K562 (cell line): ENCODE measurements at regions not wholly inside any gene's neighbourhood (a gene's known extent, or its start where the extent isn't known, plus 50 kb on each side); places are given as distances from the start of the nearest gene placed in this dataset.

Source experiments
- ATAC-seq: fragments of 200-7000 bp; cut with Tn5 transposase; 3 replicates; pipeline ENCODE4 v1.9.1; 2020; ENCODE audit warnings: moderate library complexity
- BruUV-seq: library from RNA; stranded (reverse); fragments of 400-500 nt; replicated peaks from 2 replicates; lab custom pipeline; 2021; lab: Mats Ljungman, UMichigan
- CTCF ChIA-PET: fragments of 300-600 bp; formaldehyde crosslinking; extraction: SDS; loops from one replicate; lab custom pipeline; 2021; ENCODE audit warnings: low intra/inter-chr PET ratio; lab: Yijun Ruan, JAX
- POLR2A ChIA-PET: fragments of 300-600, 350-650 bp; sonication (Branson Sonifier 250); formaldehyde crosslinking; extraction: SDS; loops from one replicate; lab custom pipeline; 2021; ENCODE audit warnings: antibody characterized with exemption, inconsistent platforms; lab: Yijun Ruan, JAX
- DNase-seq, 4 experiments: peaks; one replicate each; pipeline versions ENCODE4 v3.0.0 to v3.0.0-alpha.2; 2011 to 2018; ENCODE audit warnings: low spot score in 3 of 4, mixed read lengths in 3 of 4; ENCODE audit errors: extremely low read depth in 1 of 4
- FAIRE-seq: peaks from 2 replicates; lab custom pipeline; 2011; peaks lifted over from hg19 to GRCh38; lab: Jason Lieb, UNC
- H2AFZ ChIP-seq: 2 replicates; pipeline ENCODE4 v1.6.0; 2011; ENCODE audit warnings: low read depth, low read length, control low read depth, inconsistent platforms
- H3K27ac ChIP-seq: fragments of 200-600 bp; 3 replicates; pipeline ENCODE4 v1.8.0; 2011; ENCODE audit warnings: low read depth, mild to moderate bottlenecking, control low read depth, inconsistent platforms, low read length, moderate library complexity, mixed read lengths; ENCODE audit errors: extremely low read depth
- H3K27me3 ChIP-seq, 2 experiments: fragments of 300-600 bp in 1 of 2; 2 replicates in 1 of 2; 3 replicates in 1 of 2; pipeline versions ENCODE4 v1.6.0 to v1.8.0; 2011; ENCODE audit warnings: inconsistent platforms in 2 of 2, low read length in 2 of 2, mild to moderate bottlenecking in 1 of 2, mixed read lengths in 1 of 2, moderate library complexity in 1 of 2; ENCODE audit not compliant: control insufficient read depth in 2 of 2, insufficient read depth in 2 of 2
- H3K36me3 ChIP-seq: fragments of 300-600 bp; 3 replicates; pipeline ENCODE4 v1.8.0; 2011; ENCODE audit warnings: mild to moderate bottlenecking, low read length, inconsistent platforms; ENCODE audit not compliant: control insufficient read depth, insufficient read depth
- H3K4me1 ChIP-seq, 2 experiments: fragments of 200-600 bp in 1 of 2; replicated peaks in 1 of 2; 2 replicates in 1 of 2; 3 replicates in 1 of 2; pipeline versions ENCODE4 v1.5.1 to v1.8.0; 2011; ENCODE audit warnings: inconsistent platforms in 2 of 2, low read length in 2 of 2, mild to moderate bottlenecking in 1 of 2, mixed read lengths in 1 of 2, moderate library complexity in 1 of 2; ENCODE audit not compliant: control insufficient read depth in 2 of 2, insufficient read depth in 2 of 2
- H3K4me2 ChIP-seq: 2 replicates; pipeline ENCODE4 v1.6.1; 2011; ENCODE audit warnings: low read length, control low read depth, inconsistent platforms, mixed read lengths; ENCODE audit not compliant: insufficient read depth
- H3K4me3 ChIP-seq: fragments of 200-600 bp; sonication (generic), shearing (Covaris generic); 2 replicates; pipeline ENCODE4 v1.5.1; 2016; ENCODE audit warnings: control low read depth, inconsistent platforms
- H3K79me2 ChIP-seq: fragments of 200-600 bp; 3 replicates; pipeline ENCODE4 v1.8.0; 2011; ENCODE audit warnings: low read length, inconsistent platforms; ENCODE audit not compliant: control insufficient read depth, insufficient read depth
- H3K9ac ChIP-seq, 2 experiments: 2 replicates each; pipeline versions ENCODE4 v1.6.0 to v1.6.1; 2011; ENCODE audit warnings: low read depth in 2 of 2, low read length in 2 of 2, control low read depth in 1 of 2, inconsistent platforms in 1 of 2, mild to moderate bottlenecking in 1 of 2, mixed read lengths in 1 of 2; ENCODE audit not compliant: insufficient read depth in 1 of 2
- H3K9me1 ChIP-seq: one replicate; pipeline ENCODE4 v1.6.0; 2011; ENCODE audit warnings: inconsistent platforms, mild to moderate bottlenecking, low read length, moderate library complexity; ENCODE audit not compliant: control insufficient read depth, insufficient read depth
- H3K9me3 ChIP-seq: replicated peaks from 2 replicates; pipeline ENCODE4 v1.5.1; 2011; ENCODE audit warnings: low read depth, low read length, inconsistent platforms; ENCODE audit not compliant: control insufficient read depth, insufficient read depth
- H4K20me1 ChIP-seq: replicated peaks from 2 replicates; pipeline ENCODE4 v1.6.1; 2011; ENCODE audit warnings: low read length, inconsistent platforms, mixed read lengths; ENCODE audit not compliant: control insufficient read depth, insufficient read depth
- AFF4 ChIP-seq: sonication (generic); formaldehyde crosslinking; IDR thresholded peaks from 2 replicates; pipeline ENCODE4 v1.8.0; 2023; ENCODE audit warnings: mild to moderate bottlenecking, missing genetic modification reagents
- ARID2 ChIP-seq: fragments of 450-650 bp; IDR thresholded peaks from 2 replicates; pipeline ENCODE4 v1.6.1; 2017; ENCODE audit warnings: antibody characterized with exemption, mild to moderate bottlenecking
- BRD9 ChIP-seq: fragments of 450-650 bp; IDR thresholded peaks from 2 replicates; pipeline ENCODE4 v1.6.1; 2018; ENCODE audit warnings: low read depth; ENCODE audit not compliant: partially characterized antibody
- CBX8 ChIP-seq: fragments of 200-600 bp; sonication (generic); IDR thresholded peaks from 2 replicates; pipeline ENCODE4 v1.6.1; 2012; ENCODE audit warnings: borderline replicate concordance, mixed run types, low read depth, mild to moderate bottlenecking, moderate library complexity, mixed read lengths, low read length, control low read depth, inconsistent platforms; ENCODE audit not compliant: poor library complexity, severe bottlenecking; ENCODE audit errors: extremely low read depth
- CHCHD3 ChIP-seq: fragments of 250-450 bp; sonication (Bioruptor Pico); IDR thresholded peaks from 2 replicates; pipeline ENCODE4 v2.1.2; 2022; ENCODE audit warnings: mild to moderate bottlenecking
- CHD2 ChIP-seq: IDR thresholded peaks from 2 replicates; pipeline ENCODE4 v1.6.1; 2011; ENCODE audit warnings: low read depth, low read length
- CREBBP ChIP-seq: IDR thresholded peaks from one replicate; pipeline ENCODE4 v1.6.1; 2012; ENCODE audit warnings: low read depth, mild to moderate bottlenecking, control low read depth, inconsistent platforms, low read length
- DEAF1 ChIP-seq: fragments of 450-650 bp; formaldehyde crosslinking; IDR thresholded peaks from 2 replicates; pipeline ENCODE4 v1.4.0; 2020; ENCODE audit warnings: mild to moderate bottlenecking, moderate library complexity
- HMGN3 ChIP-seq: IDR thresholded peaks from 2 replicates; pipeline ENCODE4 v1.6.1; 2011; ENCODE audit warnings: borderline replicate concordance, low read depth, mild to moderate bottlenecking, mixed read lengths, low read length; ENCODE audit not compliant: insufficient read length; ENCODE audit errors: extremely low read depth
- KLF13 ChIP-seq: fragments of 450-650 bp; IDR thresholded peaks from 2 replicates; pipeline ENCODE4 v1.6.1; 2016; ENCODE audit warnings: missing genetic modification characterization, low read depth, mild to moderate bottlenecking, missing compliant biosample characterization, moderate library complexity, borderline replicate concordance
- KLF16 ChIP-seq: IDR thresholded peaks from 2 replicates; pipeline ENCODE4 v1.6.1; 2016; ENCODE audit warnings: antibody characterized with exemption
- MAFK ChIP-seq: IDR thresholded peaks from 2 replicates; pipeline ENCODE4 v1.6.1; 2011; ENCODE audit warnings: low read length, improper control_type of control experiment
- NONO ChIP-seq, 2 experiments: fragments of 200-400 bp in 1 of 2; fragments of 450-650 bp in 1 of 2; formaldehyde crosslinking in 1 of 2; IDR thresholded peaks; 2 replicates each; pipeline ENCODE4 v1.6.1; 2017; ENCODE audit warnings: low read depth in 2 of 2, mild to moderate bottlenecking in 2 of 2, moderate library complexity in 2 of 2, low read length in 1 of 2
- OTX1 ChIP-seq: fragments of 450-650 bp; formaldehyde crosslinking; IDR thresholded peaks from 2 replicates; pipeline ENCODE4 v1.4.0; 2022; ENCODE audit warnings: mild to moderate bottlenecking
- PTRF ChIP-seq: fragments of 450-650 bp; IDR thresholded peaks from 2 replicates; pipeline ENCODE4 v1.6.1; 2016; ENCODE audit warnings: mild to moderate bottlenecking, missing genetic modification characterization, missing compliant biosample characterization
- RBM34 ChIP-seq: fragments of 200-400 bp; formaldehyde crosslinking; IDR thresholded peaks from 2 replicates; pipeline ENCODE4 v1.6.1; 2018; ENCODE audit warnings: low read length, borderline replicate concordance; ENCODE audit not compliant: insufficient read depth
- THAP7 ChIP-seq: fragments of 250-450 bp; sonication (Bioruptor Pico); IDR thresholded peaks from 2 replicates; pipeline ENCODE4 v1.5.0; 2021
- WHSC1 ChIP-seq: IDR thresholded peaks from one replicate; pipeline ENCODE4 v1.6.1; 2012; ENCODE audit warnings: low read length, control low read depth, inconsistent platforms
- ZNF445 ChIP-seq: fragments of 250-450 bp; sonication (Bioruptor Pico); IDR thresholded peaks from 2 replicates; pipeline ENCODE4 v1.4.0; 2020; ENCODE audit warnings: low read depth, mild to moderate bottlenecking, moderate library complexity
- WGBS: fragments of 100-300 bp; shearing (Covaris generic); methylation state at CpG from one replicate; pipeline ENCODE4 v1.1.6; 2016; ENCODE audit warnings: low coverage, mixed read lengths; ENCODE audit not compliant: insufficient coverage; ENCODE audit errors: missing lambda C conversion rate; 5-methylcytosine and 5-hydroxymethylcytosine counted together
- in situ Hi-C: fragments of 300-500 bp; cut with MboI; formaldehyde crosslinking; loops from 4 replicates; pipeline ENCODE4 v1.15.0; 2018; ENCODE audit warnings: inconsistent platforms, mixed read lengths
- intact Hi-C: fragments of 100-400 bp; cut with micrococcal nuclease; formaldehyde crosslinking; loops from 2 replicates; pipeline ENCODE4 v1.14.2; 2022

DNA sequence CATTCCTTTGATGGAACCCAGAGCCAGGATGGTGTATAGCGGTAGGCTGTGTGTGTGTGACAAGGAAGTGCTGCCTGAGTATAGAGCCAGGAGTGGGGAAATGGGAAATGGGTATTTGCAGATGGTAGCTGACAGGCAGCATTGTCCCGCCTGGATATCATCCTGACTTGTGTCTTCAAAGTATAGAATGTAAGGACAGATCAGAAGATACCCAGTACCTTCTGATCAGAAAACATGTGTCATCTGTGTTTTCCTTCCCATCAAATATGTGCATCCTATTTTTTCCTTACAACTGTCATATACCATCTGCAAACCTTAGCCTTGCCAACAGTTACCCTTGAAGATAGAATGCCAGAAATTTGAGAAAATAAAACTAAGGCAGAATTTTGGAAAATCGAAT lies 146.2 kb upstream of the CBLB start:
- DNase-seq (no peak), ATAC-seq (no peak), FAIRE-seq (no peak)
- Histone ChIP-seq H3K79me2 (no peaks in the 10 kb centered on the region), H2AFZ (no peak overlapping the region), H3K27ac (no peak overlapping the region), H3K9me1 (no peaks in the 10 kb centered on the region), H3K4me1 (no peaks in the 10 kb centered on the region), H3K27me3 (no peaks in the 10 kb centered on the region), H3K4me3 (no peak overlapping the region), H3K4me2 (no peak overlapping the region), H3K36me3 (no peaks in the 10 kb centered on the region), H4K20me1 (no peaks in the 10 kb centered on the region), H3K9ac (no peak overlapping the region), H3K9me3 (no peaks in the 10 kb centered on the region)
- in situ Hi-C loops = no loop called here
- ChIA-PET POLR2A (no interaction called here), CTCF (no interaction called here)
- BruUV-seq = no TSS peak
- intact Hi-C loops = no loop called here
- 45% methylated on average over 3 of the region's 3 CpGs for WGBS
- TF ChIP-seq PTRF (tag) = no peak
- no peak for TF ChIP-seq AFF4
- TF ChIP-seq KLF13 (tag) = no peak
- no peak for TF ChIP-seq RBM34
- TF ChIP-seq CHD2 = no peak
- TF ChIP-seq CBX8 = no peak
- no peak for TF ChIP-seq ARID2
- TF ChIP-seq KLF16 = no peak
- no peak for TF ChIP-seq BRD9
- no peak for TF ChIP-seq HMGN3
- no peak for TF ChIP-seq DEAF1 (CRISPR knock-in tag)
- no peak for TF ChIP-seq MAFK
- TF ChIP-seq WHSC1 = no peak
- no peak for TF ChIP-seq THAP7 (CRISPR knock-in tag)
- TF ChIP-seq NONO (IDR thresholded peaks at IDR 0.05; ENCODE audit: low read depth in 2 of 2, low read length in 1 of 2) = no peak
- TF ChIP-seq CREBBP = no peak
- no peak for TF ChIP-seq ZNF445 (CRISPR knock-in tag)
- no peak for TF ChIP-seq OTX1 (CRISPR knock-in tag)
- no peak for TF ChIP-seq CHCHD3 (CRISPR knock-in tag)
